HG03103 (cell line): ENCODE measurements at regions not wholly inside any gene's neighbourhood (a gene's known extent, or its start where the extent isn't known, plus 50 kb on each side); places are given as distances from the start of the nearest gene placed in this dataset.

Experiments used
- ATAC-seq: cut with Tn5 transposase; IDR thresholded peaks from one replicate; pipeline ENCODE4 v1.9.1; 2021; ENCODE audit warnings: low read depth; ENCODE audit not compliant: unreplicated experiment

DNA sequence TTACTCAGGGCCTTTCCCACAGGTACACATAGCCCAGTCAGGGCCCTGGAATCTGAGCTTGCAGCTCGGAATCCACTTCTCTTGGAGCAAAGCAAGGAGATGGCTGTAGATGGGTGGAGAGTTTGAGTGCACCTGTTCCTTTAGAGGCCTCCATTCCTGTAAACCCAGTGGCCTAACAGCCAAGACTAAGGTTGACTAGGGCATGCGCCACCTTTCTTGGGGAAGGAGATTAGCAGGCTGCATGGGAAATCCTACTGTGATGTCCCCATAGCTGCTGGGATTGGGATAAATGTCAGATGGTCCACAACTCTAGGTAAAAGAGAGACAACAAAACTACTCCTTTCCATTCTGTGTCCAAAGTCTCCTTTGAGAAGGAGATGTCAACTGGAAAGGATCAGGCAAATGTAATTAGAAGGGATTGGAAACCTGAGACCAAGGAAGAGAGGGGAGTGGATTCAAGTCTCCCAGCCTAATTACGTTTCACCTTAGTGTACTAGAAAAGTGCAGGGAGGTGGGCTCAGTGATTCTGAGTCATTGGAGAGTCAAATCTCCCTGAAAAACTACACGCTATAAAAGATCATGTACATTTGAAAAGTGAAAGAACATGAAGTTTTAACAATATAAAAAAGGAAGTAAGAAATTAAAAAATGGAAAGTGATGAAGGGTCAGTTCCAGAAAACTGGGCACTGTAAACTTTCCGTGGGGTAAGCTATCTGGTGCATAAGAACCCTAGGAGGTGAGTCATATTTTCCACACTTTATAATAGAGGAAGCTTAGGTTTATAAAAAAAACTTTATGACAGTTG, 104.2 kb downstream of the SEC61B start:
- no peak for ATAC-seq

DNA sequence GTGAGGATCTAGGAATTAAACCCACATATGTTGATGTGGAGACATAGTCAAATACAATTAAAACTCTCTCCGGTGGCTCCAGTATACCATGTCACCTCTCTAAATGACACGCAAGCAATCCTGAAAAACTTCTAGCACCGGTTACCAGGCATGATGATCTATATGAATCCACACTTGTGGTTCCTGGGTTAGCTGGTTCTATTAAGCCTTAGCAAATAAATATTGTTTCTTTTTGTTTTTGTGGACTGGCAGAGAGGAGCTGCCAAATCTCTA, 104.8 kb downstream of the SEC61B start:
- no peak for ATAC-seq

DNA sequence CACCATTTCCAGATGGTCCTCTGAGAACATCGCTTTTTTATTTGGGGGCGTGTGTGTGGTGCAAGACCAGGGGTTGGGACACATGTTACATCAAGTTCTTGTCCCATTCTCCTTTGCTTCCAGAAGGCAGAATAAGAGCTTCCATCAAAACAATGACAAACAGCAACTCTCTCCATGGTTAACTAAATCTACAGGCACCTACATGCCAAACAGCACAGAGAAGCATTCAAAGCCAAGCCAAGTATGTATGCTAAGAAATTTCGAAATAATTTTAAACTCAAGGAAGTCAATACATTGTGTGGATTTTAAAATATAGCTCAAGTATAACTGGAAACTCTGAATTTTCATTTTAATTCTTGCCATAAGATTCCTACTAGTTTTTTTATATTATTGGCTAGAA, 105.6 kb downstream of the SEC61B start:
- ATAC-seq: no peak

DNA sequence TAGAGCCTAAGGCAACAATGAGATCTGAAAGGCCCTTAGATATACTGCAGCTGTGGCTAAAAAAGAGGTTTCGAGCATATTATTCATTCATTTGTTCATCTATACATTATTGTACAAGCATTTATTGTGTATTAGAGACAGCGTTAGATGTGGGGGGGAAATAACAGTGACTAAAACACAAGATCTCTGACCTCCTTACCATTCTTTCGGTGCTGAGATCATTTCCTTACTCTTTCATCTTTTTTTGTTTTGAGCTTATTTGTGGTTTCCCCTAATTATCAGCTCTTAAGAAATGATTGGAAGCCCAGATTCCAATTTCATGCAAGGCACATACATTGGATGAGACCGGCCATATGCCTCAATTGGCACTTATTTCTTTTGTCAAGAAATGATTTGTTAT, 113.2 kb downstream of the SEC61B start:
- no peak for ATAC-seq

DNA sequence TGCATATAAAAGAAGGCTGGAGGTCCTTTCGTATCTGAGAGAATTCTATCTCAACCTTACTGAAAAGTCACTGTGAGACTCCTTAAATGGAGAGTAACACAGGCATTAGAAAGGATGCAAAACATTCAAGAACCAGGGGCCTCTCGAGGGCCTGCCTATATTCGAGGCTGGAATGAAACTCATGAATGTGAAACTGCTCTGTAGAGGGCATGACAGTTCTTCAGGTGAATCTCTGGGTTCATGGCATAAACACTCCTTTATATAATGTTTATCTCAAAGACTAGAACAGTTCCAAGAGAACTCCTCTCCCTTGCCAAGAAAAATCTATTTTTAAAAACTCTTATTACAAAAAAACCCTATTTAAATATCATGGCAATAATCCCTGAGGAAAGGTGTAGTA, 113.9 kb downstream of the SEC61B start:
- ATAC-seq: no peak

DNA sequence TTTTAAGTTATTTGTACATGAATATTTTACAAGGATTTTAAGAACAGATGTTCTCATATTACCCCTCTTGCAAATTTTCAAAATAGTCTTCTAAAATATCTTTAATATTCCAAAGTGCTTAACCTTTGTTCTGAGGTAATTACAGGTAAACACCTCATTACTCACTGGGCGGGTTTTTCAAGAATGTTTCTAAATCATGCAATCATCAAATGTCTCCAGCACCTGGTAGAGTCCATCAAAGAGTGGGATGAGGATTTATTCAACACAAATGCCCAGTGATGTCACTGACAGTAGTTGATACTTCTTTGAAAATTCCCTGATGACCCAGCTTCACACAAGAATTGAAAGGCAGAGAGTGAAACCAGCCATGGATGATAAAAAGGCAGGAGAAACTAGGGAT, 114.4 kb downstream of the SEC61B start:
- no peak for ATAC-seq

DNA sequence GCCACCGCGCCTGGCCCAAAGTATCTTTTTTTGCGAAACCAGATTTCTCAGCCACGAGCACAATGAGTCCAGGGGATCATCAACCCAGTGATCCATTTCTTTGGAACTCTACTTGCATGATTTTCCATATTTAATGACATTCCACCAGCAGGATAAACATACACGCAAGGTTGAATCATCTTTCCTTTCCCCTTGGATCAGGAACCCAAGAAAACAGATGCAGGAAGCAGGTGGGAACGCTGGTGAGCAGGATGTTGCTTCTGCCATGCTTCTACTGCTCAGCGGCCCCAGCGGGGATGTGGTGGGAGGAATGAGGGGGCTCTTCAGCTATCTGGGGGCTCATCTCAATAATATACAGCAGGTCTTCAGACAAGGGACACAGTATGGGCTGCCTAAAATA, 118.2 kb downstream of the SEC61B start:
- ATAC-seq: no peak

DNA sequence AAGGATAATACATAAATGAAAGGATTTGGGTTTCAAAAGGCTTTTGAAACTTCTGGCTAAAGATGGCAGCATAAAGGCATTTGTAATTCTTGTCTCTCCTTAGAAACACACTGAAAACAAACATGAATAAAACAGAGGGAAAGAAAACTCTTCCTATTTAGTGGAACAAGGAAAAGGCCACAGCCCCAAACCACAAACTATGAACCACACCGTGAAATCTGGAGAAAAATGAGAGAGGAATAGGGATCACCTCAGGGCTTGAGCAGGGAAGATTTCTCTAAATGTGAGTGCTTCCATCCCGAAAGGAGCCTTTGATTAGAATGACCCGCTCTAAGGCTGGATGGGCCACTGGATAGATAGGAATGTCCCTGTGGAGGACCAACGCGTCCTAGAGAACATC, 119.6 kb downstream of the SEC61B start:
- ATAC-seq: no peak

DNA sequence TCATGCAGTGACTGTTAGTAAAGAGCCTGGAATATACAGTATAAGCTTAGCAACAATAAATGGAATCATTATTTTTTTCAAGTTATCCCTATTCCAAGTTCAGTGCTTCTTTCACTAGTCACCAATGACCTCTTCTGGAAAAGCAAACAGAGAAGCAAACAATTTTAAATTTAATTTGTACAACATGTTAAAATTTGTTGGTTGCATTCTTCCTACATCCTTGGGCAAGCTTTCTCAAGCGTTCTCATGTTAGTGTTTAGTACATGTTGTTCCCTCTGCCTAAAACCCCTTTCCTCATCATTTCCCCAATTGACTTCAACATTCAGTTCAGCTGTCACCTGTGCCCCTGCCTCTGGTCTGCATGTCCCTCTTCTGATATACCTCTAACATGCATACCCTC, 123.4 kb downstream of the SEC61B start:
- no peak for ATAC-seq

DNA sequence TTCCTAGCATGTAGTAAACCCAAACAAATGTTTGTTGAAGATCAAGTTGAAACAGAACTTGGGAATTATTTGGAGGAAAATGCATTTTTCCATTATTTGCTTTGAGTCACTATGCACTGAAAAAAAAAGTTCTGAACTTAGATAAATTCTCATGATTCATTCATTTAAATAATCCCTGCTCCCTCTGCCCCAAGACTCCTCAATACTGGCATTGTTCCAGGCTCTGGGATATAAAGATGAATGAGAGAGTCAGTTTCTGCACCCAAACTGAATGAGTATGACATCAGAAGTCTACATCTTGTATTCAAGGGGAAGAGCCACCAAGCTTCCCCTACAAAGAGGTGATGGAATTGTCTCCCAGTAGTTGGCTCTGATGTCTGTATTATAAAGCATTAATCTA, 123.9 kb downstream of the SEC61B start:
- no peak for ATAC-seq

DNA sequence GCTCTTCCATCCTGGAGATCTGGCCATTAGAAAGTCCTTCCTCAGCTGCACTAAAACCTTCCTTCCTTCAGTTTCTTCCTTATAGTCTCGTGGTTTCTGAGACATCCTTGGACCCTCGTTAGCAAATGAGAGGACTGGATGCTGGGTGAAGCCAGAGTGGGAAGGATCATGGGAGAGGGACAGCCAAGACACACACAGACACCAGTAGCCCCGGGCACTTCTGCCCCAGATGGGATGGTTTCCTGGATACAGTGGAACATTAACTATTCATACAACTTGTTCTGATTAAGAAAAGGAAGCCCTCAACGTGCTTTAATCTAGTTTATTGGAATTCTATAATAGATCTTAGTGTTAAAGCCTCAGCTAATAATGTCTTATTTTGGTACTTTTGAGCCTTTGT, 125.5 kb downstream of the SEC61B start:
- no peak for ATAC-seq

DNA sequence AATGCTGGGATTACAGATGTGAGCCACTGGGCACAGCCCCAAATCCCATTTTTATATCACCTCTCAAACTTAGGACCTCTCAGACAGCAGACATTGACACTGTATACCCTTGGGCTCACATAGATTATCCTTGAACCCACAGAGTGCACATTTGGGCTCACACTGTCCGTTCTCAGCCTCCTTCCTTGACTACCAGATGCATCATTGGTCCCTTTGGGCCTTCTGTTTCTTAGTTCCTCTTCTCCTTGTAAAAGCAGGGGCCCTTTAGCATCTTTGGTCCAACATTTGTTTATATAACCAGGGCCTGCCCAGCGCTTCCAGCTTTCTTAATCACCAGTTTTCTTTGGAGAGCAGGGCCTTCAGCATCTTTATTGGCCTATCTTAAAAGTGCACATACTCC, 126.2 kb downstream of the SEC61B start:
- no peak for ATAC-seq

DNA sequence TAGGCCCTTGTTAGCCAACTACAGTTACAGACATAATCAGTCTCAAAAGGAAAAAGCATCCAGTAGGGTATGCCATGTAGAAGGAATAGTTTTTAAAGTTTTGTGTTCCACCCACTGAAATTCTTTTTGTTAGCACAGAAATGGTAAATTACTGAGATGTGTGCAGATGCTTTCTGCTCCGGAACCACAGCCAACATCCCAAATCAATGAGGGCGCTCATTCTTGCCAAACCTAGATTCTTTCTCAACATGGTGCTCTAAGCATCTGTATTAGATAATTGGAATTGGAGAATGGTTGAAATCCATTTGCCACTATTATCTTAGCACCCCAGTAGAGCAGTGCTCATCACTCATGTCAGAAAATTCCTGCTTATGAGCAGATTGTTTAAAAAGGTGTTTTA, 127.8 kb downstream of the SEC61B start:
- no peak for ATAC-seq

DNA sequence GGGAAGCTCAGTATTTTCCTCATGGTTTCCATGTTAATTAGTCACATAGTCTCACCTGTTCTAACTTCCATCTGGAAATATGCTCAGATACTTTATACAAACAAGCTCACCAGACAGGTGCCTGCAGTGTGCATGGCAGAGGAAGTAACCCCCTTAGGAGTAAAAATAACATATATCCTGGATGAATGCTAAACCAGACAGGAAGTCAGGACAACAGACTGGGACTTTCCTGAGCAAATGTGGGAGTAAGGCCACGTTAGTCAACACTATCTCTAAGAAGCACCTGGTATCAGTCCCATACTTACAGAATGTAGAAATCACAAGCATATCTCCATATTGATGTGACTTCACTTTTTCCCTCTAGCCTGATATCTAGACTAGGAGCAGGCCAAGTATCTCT, 128.4 kb downstream of the SEC61B start:
- ATAC-seq: no peak

DNA sequence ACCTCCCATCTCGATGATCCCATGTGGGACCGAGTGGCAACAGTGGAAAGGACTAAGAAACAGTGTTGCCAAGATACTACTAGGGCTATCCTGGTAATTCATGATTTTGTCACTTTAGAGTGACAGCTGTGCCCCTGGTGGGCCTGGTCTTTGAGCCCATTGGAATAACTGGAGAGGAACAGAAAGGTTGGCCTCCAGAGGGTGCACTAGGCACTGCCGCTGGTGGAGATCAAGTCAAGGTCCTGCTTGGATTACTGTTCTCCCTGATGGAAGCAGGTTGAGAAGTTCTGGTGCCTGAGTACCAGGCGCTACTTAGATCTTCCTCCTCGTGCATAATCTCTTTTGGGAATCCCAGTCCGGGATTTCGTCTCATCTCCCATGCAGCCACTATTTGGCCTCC, 129.6 kb downstream of the SEC61B start:
- ATAC-seq: no peak

DNA sequence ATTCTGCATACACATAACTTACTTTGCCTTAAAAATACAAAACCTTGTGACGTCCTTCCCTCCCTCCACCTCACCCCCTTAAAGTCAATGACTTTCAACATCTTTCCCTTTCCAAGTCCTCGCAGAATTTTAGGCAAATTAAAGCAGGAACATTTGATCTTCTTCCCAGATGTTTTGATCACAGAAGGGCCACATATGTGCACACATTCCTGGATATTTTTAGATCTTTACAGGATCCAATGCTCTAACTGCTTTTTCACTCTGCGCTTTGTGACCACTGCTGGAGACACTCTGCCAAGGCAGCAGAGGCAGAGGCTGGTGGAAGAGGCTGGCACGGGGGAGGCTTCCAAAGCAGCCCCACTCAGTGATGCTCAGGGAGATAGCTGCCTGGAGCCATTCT, 130.7 kb downstream of the SEC61B start:
- ATAC-seq: no peak

DNA sequence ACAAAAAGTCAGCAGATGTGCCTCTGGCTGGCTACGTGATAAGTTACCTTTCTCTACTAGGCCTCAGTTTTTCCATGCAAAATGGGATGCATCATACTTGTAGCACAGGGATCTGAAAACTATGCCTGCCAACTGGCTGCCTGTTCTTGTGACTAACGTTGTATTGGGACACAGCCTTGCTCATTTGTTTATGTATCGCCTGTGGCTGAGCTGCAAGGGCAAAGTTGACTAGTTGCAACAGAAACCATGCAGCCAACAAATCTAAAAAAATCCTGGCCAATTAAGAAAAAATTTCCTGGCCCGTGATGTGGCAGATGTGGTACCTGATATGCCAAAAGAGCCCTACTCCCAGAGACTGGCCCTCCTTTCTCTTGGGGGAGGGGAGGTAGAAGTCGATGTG, 131.3 kb downstream of the SEC61B start:
- no peak for ATAC-seq

DNA sequence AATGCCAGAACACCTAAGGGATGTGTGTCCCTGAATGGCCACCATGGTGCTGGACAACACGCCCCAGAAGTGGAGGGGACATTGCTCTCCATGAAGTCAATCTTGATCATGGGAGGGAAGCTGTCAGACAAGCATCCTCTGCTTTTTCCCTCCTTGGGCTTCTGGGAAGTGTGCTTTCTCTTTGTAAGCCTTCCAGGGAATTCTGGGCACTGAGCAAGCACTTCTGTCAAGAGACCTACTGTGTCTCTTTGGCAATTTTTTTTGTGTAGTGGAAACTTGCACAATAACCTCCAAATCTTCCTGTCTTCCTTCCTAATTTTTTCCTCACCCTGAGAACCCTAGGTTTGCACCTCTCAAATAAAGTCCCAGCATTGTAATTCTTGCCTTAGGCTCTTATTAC, 132.0 kb downstream of the SEC61B start:
- ATAC-seq: no peak

DNA sequence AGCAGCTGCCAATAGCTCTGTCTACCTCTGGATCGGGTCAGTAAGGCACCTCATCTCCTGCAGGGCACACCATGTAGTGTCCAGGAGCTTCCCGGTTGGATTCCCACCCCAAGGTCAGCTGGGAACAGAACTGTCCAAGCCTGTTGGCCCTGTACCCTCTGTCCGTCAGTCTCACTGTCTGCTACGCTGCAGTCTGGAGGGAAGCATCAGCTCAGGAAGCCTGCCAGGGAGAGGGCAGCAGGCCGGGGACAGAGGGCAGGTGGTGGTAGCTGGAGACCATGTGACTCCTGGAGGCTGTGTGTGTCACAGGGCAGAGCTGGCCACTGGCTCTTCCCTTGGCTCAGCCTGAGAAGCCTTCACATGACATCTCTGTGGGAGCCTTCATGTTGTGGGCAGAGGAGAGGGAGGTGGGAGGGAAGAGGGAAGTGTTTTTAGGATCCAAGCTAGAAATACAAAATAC, 134.5 kb downstream of the SEC61B start:
- ATAC-seq: no peak

DNA sequence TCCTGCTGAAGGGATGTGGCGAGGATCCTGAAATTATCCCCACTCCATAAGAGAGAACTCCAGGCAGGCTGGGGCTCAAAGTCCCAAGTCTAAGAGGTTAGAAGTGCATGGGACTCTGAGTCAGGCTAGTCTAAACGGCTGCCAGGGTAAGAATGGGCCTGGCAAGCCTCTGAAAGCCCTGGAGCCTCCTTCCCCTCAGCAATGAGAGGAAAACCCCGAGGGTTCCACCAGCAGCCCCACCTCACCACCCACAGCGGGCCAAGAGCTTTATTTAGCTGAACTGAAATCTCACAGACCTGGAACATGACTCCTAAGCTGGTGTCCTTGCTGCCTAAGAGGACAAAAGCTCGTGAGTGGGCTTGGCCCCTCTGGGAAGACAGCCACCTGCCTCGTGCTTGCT, 135.5 kb downstream of the SEC61B start:
- no peak for ATAC-seq

DNA sequence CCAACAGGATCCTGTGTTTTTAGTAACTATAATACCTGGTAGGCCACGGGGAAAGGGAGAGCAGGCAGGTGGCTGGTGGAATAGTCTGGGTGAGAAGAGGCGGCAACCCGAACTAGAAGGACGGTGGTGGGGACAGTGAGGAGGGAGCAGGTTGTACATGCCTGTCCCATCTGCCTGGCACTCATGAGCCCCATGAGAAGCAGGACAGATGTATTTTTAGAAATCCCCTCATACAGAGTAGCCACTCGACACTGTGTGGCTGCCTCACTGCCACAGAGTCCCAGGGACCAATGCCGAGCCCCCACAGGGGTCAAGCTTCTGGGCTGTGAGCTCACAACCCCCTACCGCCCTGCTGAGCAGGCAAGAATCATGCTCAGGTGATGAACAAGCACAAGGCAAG, 136.6 kb downstream of the SEC61B start:
- no peak for ATAC-seq

DNA sequence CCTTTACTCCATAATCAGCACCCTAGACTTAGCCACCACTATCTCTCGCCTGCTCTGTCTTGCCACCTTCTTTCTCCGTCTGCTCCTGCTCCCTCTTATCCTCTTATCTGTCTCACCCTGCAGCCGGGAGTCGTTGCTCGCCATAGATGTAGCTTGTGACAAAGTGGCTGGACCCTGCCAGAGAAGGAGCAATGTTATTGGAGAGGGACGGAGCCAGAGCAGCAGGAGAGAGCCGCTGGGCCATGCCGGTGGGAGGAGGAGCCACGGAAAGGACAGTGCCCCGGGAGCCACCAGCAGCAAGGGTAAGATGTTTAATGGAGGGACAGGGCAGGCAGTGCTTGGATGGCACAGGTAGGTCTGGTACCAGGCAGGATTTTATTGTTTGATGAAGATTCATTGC, 137.3 kb downstream of the SEC61B start:
- ATAC-seq: no peak

DNA sequence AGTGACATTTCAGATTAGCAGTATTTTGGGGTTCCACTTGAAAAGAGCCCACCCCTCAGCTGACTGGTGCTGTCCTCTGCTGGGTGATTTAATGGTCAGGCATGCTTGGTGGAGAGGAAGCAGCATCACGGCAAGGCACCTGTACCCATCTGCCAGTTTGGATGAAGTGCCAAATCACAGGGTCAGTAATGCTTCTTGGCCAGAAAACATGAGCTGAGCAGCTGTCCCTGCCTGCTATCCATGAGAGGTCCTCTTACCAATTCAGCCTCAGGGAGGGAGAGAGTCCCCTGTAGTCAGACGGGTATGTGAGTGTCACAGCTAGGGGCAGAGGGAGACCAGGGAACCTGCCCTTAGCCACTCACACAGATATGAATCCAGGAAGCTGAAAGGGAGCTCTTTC, 137.9 kb downstream of the SEC61B start:
- no peak for ATAC-seq
